WTC11 (cell line): ENCODE measurements at regions not wholly inside any gene's neighbourhood (a gene's known extent, or its start where the extent isn't known, plus 50 kb on each side); places are given as distances from the start of the nearest gene placed in this dataset.

ENCODE experiments used
- ATAC-seq: fragments of 200-7000 bp; cut with Tn5 transposase; 2 replicates; pipeline ENCODE4 v1.10.0; 2021; ENCODE audit warnings: mild to moderate bottlenecking, moderate library complexity
- CTCF ChIA-PET: fragments of 300-600 bp; sonication (Branson Sonifier 250); formaldehyde crosslinking; loops from one replicate; lab custom pipeline; 2021; ENCODE audit warnings: antibody characterized with exemption; lab: Charles Lee
- POLR2A ChIA-PET: fragments of 350-600 bp; sonication (Branson Sonifier 250); formaldehyde crosslinking; loops from one replicate; lab custom pipeline; 2021; ENCODE audit warnings: antibody characterized with exemption; lab: Charles Lee
- DNase-seq: peaks from one replicate; pipeline ENCODE4 v3.0.0; 2021; ENCODE audit warnings: low spot score
- H3K27ac Mint-ChIP-seq: 2 replicates; pipeline ENCODE4 v1.8.0; 2021; ENCODE audit warnings: mixed read lengths
- H3K27me3 Mint-ChIP-seq: 2 replicates; pipeline ENCODE4 v1.8.0; 2021; ENCODE audit warnings: low read depth, mild to moderate bottlenecking, moderate library complexity, mixed read lengths
- H3K36me3 Mint-ChIP-seq: 2 replicates; pipeline ENCODE4 v1.8.0; 2021; ENCODE audit warnings: mixed read lengths
- H3K4me1 Mint-ChIP-seq: 2 replicates; pipeline ENCODE4 v1.8.0; 2022; ENCODE audit warnings: mixed read lengths
- H3K4me3 Mint-ChIP-seq: 2 replicates; pipeline ENCODE4 v1.8.0; 2021; ENCODE audit warnings: mild to moderate bottlenecking, moderate library complexity, mixed read lengths
- H3K9me3 Mint-ChIP-seq: 2 replicates; pipeline ENCODE4 v1.8.0; 2021; ENCODE audit warnings: mixed read lengths
- ATF2 ChIP-seq: sonication (generic); formaldehyde crosslinking; IDR thresholded peaks from 2 replicates; pipeline ENCODE4 v1.8.1; 2022; ENCODE audit warnings: low read depth, missing genetic modification reagents, borderline replicate concordance
- FOXP1 ChIP-seq: sonication (generic); formaldehyde crosslinking; IDR thresholded peaks from 2 replicates; pipeline ENCODE4 v1.8.0; 2022; ENCODE audit warnings: missing genetic modification reagents, mild to moderate bottlenecking, moderate library complexity, borderline replicate concordance
- GRHL2 ChIP-seq: fragments of 250-450 bp; sonication (Bioruptor Pico); IDR thresholded peaks from 2 replicates; pipeline ENCODE4 v1.8.0; 2022; ENCODE audit warnings: mild to moderate bottlenecking, moderate library complexity; ENCODE audit not compliant: insufficient replicate concordance, severe bottlenecking
- JUN ChIP-seq: sonication (generic); formaldehyde crosslinking; IDR thresholded peaks from 2 replicates; pipeline ENCODE4 v1.8.0; 2023; ENCODE audit warnings: mild to moderate bottlenecking, missing genetic modification reagents
- MLX ChIP-seq: sonication (generic); formaldehyde crosslinking; IDR thresholded peaks from 2 replicates; pipeline ENCODE4 v1.8.1; 2023; ENCODE audit warnings: mild to moderate bottlenecking, missing genetic modification reagents, moderate library complexity
- NFYB ChIP-seq: sonication (generic); formaldehyde crosslinking; conservative IDR thresholded peaks from 2 replicates; pipeline ENCODE4 v1.8.0; 2022; ENCODE audit warnings: low read depth, missing genetic modification reagents
- NR3C1 ChIP-seq: sonication (generic); formaldehyde crosslinking; conservative IDR thresholded peaks from 2 replicates; pipeline ENCODE4 v1.8.1; 2023; ENCODE audit warnings: low read depth, mild to moderate bottlenecking, missing genetic modification reagents
- OVOL2 ChIP-seq: fragments of 250-450 bp; sonication (Bioruptor Pico); IDR thresholded peaks from 2 replicates; pipeline ENCODE4 v1.9.0; 2021; ENCODE audit warnings: mild to moderate bottlenecking, borderline replicate concordance
- RELA ChIP-seq: sonication (generic); formaldehyde crosslinking; IDR thresholded peaks from 2 replicates; pipeline ENCODE4 v1.8.1; 2022; ENCODE audit warnings: missing genetic modification reagents, mild to moderate bottlenecking, borderline replicate concordance
- RORB ChIP-seq: fragments of 250-450 bp; sonication (Bioruptor Pico); IDR thresholded peaks from 2 replicates; pipeline ENCODE4 v1.9.0; 2021; ENCODE audit warnings: mild to moderate bottlenecking
- TEAD4 ChIP-seq: sonication (generic); formaldehyde crosslinking; IDR thresholded peaks from 2 replicates; pipeline ENCODE4 v1.8.0; 2022; ENCODE audit warnings: mild to moderate bottlenecking, missing genetic modification reagents
- ZNF263 ChIP-seq: sonication (generic); formaldehyde crosslinking; IDR thresholded peaks from 2 replicates; pipeline ENCODE4 v1.8.1; 2022; ENCODE audit warnings: low read depth, mild to moderate bottlenecking, moderate library complexity, missing genetic modification reagents
- ZNF532 ChIP-seq: fragments of 250-450 bp; sonication (Bioruptor Pico); IDR thresholded peaks from 2 replicates; pipeline ENCODE4 v1.9.0; 2021; ENCODE audit warnings: mild to moderate bottlenecking, borderline replicate concordance
- TF ChIP-seq, protein P1 (sequence below): sonication (generic); formaldehyde crosslinking; IDR thresholded peaks from 2 replicates; pipeline ENCODE4 v1.8.0; 2022; ENCODE audit warnings: missing genetic modification reagents
- TF ChIP-seq, protein P2 (sequence below): sonication (generic); formaldehyde crosslinking; IDR thresholded peaks from 2 replicates; pipeline ENCODE4 v1.8.1; 2023; ENCODE audit warnings: mild to moderate bottlenecking, moderate library complexity, missing genetic modification reagents

DNA sequence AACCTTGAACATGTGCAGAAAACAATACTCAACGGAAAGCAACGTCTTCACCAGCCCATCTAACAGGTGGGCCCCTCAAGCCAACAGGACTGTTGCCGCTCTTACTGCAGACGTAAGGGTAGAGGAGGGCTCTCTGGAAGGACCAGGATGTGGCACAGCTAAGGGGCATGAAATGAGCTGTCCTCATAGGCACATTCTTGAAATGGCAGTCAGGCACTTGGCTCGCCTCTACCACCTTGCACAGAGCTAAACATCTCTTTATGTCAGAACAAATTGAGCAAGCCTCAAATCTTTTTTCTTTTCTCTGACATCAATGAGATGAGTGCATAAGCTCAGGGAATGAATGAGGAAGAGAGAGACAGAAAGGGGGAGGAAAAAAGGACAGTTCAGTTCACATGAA lies 86.4 kb upstream of the ESRRG start:
- no peaks in the 10 kb centered on the region for H3K27me3 Mint-ChIP-seq
- H3K27ac Mint-ChIP-seq: no peak overlapping the region
- CTCF ChIA-PET: interaction anchor here (0.6 kb wide), 1 partner anchor 866 kb away, joined by 3 read pairs; no protein-coding TSS in a partner anchor
- no peak overlapping the region for H3K4me3 Mint-ChIP-seq
- DNase-seq (no peak), ATAC-seq (no peak)
- H3K9me3 Mint-ChIP-seq: no peaks in the 10 kb centered on the region
- no peak for TF ChIP-seq RORB (CRISPR knock-in tag)
- TF ChIP-seq OVOL2: no peak
- no peak for TF ChIP-seq JUN (CRISPR knock-in tag)
- no peak for TF ChIP-seq ZNF263 (CRISPR knock-in tag)
- no peak for TF ChIP-seq RELA (CRISPR knock-in tag)
- TF ChIP-seq NFYB (CRISPR knock-in tag): no peak
- TF ChIP-seq, protein P1, sequence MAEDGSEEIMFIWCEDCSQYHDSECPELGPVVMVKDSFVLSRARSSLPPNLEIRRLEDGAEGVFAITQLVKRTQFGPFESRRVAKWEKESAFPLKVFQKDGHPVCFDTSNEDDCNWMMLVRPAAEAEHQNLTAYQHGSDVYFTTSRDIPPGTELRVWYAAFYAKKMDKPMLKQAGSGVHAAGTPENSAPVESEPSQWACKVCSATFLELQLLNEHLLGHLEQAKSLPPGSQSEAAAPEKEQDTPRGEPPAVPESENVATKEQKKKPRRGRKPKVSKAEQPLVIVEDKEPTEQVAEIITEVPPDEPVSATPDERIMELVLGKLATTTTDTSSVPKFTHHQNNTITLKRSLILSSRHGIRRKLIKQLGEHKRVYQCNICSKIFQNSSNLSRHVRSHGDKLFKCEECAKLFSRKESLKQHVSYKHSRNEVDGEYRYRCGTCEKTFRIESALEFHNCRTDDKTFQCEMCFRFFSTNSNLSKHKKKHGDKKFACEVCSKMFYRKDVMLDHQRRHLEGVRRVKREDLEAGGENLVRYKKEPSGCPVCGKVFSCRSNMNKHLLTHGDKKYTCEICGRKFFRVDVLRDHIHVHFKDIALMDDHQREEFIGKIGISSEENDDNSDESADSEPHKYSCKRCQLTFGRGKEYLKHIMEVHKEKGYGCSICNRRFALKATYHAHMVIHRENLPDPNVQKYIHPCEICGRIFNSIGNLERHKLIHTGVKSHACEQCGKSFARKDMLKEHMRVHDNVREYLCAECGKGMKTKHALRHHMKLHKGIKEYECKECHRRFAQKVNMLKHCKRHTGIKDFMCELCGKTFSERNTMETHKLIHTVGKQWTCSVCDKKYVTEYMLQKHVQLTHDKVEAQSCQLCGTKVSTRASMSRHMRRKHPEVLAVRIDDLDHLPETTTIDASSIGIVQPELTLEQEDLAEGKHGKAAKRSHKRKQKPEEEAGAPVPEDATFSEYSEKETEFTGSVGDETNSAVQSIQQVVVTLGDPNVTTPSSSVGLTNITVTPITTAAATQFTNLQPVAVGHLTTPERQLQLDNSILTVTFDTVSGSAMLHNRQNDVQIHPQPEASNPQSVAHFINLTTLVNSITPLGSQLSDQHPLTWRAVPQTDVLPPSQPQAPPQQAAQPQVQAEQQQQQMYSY (CRISPR knock-in tag): no peak
- no peak for TF ChIP-seq FOXP1
- no peak for TF ChIP-seq TEAD4 (CRISPR knock-in tag)
- TF ChIP-seq NR3C1: no peak
- TF ChIP-seq, protein P2, sequence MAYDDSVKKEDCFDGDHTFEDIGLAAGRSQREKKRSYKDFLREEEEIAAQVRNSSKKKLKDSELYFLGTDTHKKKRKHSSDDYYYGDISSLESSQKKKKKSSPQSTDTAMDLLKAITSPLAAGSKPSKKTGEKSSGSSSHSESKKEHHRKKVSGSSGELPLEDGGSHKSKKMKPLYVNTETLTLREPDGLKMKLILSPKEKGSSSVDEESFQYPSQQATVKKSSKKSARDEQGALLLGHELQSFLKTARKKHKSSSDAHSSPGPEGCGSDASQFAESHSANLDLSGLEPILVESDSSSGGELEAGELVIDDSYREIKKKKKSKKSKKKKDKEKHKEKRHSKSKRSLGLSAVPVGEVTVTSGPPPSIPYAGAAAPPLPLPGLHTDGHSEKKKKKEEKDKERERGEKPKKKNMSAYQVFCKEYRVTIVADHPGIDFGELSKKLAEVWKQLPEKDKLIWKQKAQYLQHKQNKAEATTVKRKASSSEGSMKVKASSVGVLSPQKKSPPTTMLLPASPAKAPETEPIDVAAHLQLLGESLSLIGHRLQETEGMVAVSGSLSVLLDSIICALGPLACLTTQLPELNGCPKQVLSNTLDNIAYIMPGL: no peak
- TF ChIP-seq ATF2 (CRISPR knock-in tag): no peak
- H3K36me3 Mint-ChIP-seq: no peaks in the 10 kb centered on the region
- POLR2A ChIA-PET: no interaction called here
- peaks cover 31% of the 10 kb centered on the region for H3K4me1 Mint-ChIP-seq

DNA sequence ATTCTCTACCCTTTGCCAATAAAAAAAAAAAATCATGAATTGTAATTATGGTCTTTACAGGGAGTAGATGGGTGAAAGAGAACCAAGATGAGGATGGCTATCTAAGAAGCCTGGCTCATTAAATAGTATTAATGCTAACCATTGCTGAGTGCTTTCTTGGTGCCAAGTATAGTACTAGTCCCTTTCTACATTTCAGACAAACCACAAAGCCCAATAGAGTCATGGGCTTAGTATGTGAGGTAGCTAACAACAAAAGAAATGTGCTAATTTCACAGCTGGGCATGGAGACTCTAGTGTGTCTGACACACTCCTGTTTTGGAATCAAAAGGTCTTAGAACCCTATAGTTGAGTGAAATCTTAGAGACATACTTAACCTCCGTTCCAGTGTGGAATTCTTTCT lies 84.5 kb upstream of the ESRRG start:
- Mint-ChIP-seq H3K36me3 (no peaks in the 10 kb centered on the region), H3K27ac (no peak overlapping the region), H3K27me3 (no peaks in the 10 kb centered on the region), H3K9me3 (no peaks in the 10 kb centered on the region), H3K4me1 (peaks cover 35% of the 10 kb centered on the region), H3K4me3 (no peak overlapping the region)
- DNase-seq (no peak), ATAC-seq (no peak)
- POLR2A ChIA-PET: no interaction called here
- CTCF ChIA-PET: no interaction called here
- TF ChIP-seq GRHL2 (CRISPR knock-in tag): no peak
- TF ChIP-seq ZNF532 (CRISPR knock-in tag): no peak
- no peak for TF ChIP-seq MLX (CRISPR knock-in tag)
